NCI-H2107 treated with DMSO at 0.1 percent for 48 hours (cell line): ENCODE measurements at regions not wholly inside any gene's neighbourhood (a gene's known extent, or its start where the extent isn't known, plus 50 kb on each side); places are given as distances from the start of the nearest gene placed in this dataset.

Experiments
- DNase-seq: peaks from one replicate; lab custom pipeline; 2025; ENCODE audit not compliant: unreplicated experiment; lab: John Stamatoyannopoulos, UW

DNA sequence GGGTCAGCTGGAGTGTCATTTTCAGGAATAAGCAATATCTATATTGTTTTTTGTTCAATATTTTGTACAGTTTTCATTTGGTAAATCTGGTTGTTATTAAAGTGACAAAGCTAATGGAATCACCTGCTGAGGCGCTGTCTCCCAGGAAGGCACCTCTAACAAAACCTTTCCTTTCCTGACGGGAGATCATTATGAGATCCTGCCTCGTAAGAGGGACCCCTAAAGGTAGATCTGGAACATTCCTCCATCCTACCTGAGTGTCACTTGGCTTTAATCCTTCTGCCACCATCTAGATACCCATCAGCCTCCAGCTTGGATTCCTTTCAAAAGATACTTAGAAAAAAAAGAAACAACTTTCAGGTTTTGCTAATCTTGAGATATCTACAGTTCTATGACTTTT, 157.7 kb downstream of the FAT3 start:
- DNase-seq, result no peak

DNA sequence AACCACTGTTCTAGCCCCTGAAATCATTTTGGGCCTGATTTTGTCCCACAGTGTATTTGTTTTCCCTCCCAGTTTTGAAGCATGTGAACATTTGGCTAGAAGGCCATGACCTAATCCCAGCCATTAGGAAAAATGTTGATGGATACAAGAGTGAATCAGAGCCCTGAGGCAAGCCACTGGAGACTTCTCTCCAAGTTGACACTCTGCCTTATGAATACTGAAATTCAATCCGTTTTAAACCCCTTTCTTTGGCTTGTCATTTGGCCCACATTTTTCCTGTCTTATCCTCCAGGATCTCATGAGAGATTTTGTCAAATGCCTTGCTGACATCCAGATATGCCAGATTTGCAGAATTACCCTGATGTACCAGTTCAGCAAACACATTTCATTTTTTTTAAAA, 158.8 kb downstream of the FAT3 start:
- DNase-seq, result no peak

DNA sequence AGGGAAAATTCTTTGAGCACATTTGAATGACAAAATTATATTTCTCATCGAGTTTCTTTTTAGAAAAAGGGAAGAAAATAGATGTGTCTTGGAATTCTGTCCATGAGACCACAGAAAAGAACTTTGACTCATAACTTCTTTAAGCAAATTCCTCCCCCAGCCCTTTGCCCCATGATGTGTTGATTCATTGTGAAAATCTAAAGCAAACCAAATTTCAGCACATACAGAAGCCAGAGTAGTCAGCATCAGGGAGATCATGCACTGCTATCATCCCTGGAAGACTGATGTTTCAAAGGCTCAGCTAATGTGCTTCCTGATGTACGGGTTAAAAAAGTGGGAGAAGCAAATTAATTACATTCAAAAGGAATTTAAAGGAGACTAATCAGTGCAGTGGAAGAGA, 159.7 kb downstream of the FAT3 start:
- DNase-seq, result no peak

DNA sequence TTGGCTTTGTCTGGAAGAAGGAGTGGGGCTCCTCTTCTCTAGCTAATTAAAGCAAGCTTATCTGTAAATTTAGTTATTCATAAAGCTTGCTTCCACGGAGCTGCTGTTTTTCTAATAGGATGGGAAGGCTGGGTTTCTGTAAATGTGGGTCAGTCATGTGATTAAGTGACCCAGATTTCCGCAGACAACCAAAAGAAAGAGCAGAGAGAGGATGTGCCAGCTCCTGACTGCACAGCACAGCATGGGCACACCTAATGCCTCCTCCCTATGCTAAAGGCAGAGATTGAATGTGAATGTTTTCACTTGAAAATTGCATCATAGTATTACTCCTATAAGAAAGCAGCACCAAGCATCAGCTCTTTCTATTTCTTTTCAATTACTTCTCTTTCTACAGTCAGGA, 160.2 kb downstream of the FAT3 start:
- DNase-seq, result no peak

DNA sequence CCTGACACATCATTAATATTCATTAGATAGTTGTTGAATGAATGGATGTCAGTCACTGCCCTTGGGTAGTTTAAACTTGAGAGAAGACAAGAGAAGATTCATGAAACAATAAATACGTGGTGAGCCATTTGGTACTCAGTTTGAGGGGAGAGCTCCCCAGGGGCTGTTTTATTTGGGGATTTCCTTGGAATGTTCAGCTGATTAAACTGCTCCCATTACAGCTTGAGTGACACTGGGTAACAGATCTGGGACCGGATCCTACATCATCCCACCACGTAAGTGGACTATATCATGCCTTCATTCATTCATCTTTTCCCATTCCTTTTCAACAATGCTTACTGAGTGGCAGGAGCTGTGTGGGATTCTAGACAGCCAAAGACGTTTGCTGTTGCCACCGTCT, 162.0 kb downstream of the FAT3 start:
- no peak for DNase-seq

DNA sequence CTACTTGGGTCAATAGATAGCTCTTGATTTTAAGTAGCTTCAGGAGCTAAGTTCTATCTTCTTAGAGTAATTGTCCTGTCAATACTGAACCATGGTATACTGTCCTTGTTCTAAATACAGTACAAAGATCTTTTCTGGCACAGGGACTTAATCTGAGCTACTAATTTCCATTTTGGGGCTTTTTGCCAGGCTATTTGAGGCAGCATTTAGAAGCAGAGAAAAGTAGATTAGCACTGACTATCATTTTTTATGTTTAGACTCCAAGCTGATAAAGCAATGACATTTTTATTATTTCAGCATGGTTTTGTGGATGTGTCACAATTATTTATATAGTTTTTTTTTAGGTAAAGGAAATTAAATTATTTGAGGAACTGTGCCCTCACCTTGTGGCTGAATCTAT, 163.2 kb downstream of the FAT3 start:
- no peak for DNase-seq

DNA sequence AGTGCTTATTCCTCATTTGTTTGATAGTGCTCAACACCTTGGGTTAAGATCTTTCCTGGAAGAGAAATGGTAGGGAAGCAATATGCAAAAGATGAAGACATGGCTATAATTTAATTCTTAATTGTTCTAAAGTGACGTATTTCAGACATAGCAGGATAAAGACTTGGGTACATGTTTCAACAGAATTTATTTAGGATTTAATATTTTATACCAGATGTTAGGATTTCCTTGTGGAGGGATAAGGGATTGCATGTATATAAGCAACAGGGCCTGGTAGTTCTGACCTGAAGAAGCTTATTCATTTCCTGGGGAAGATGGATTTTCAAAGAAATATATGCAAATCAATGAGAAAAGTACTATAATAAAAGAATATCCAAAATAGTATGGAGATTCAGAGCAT, 163.8 kb downstream of the FAT3 start:
- DNase-seq, result no peak

DNA sequence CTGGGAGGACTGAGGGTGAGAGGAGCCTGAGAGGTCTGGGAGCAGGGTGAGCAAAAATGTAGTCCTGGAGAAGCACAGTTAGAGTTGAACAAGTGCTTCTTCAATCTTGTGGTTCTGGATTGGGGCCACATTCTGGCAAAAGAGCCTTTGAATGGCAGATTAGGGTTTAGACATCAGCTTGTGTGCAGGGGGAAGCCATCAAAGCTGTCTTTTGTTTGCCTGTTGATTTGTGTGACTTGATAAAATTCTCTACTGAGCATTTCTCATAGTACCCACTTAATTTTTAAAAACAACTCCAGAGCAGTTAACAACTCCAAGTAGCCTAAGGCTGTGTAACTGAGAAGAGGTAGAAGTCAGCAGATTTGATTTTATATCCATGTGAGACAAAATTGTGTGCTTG, 166.2 kb downstream of the FAT3 start:
- DNase-seq, result no peak

DNA sequence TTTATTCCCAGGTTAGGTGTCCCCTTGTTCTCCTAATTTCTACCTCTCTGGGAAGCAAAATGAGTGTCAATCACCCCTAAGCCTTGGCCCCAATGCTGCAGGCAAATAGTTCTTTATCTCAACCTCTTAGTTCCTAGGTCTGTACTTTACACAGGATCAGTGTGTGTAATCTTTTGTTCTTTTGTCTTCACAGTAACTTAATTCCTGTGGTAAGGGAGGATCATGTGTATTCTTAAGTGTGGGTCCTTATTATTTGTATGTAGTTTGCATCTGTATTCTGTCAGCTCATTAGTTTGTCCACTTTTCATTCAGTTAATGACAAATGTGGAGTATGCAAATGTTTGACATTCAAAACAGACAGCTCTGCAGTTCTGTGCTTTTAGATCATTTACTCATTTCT, 166.7 kb downstream of the FAT3 start:
- DNase-seq, result no peak

DNA sequence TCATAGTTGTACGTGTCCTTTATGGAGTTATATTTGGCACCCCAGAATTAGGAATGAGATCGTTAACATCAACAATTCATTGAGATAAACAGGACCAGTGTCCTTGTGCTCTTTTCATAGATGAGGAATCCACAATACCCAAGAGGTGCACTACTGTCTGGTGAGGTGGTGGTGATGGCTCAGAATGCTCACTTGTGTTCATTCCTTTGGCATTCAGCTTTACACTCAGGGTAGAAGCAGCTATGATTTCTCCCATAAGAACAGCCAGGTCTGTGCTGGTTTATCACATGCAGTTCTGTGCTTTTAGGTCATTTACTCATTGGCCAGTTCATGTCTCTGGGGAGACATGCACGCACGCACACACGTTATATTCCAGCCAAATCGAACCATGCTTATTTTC, 167.2 kb downstream of the FAT3 start:
- DNase-seq, result no peak

DNA sequence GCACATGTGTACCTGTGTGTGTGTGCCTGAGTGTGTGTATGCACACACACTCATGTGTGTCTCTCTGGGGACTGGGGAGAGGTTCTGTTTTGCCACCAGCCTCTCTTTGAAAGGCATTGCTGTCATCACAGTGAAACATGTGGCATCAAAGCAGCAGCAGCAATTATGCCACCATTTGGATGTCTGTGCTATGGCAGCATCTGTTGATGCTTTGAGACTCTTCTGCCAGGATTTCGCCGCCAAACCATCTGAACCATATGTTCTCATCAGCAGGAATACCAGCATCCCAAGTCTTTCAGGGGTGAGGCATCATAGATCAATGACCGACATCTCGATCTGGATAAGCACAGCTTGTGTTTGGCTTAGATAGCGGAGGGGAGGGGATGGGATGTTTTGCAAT, 168.6 kb downstream of the FAT3 start:
- no peak for DNase-seq

DNA sequence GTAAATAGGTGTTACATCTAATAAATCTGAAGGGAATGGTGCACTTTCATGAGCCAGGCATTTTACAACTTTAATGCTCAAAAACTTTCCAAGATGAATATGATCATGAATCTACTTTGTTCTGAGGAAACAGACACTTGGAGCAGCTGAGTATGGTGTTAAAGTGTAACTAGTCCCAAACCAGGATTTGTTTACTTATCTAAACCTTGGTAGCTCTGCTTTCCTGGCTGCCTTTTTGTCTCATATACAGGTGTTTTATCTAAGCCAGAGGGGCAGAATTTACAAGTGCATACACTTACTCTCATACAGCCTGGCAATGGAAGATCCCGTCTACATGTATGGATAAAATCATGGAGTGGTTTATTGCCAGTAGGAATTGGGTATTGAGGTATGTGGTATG, 171.5 kb downstream of the FAT3 start:
- no peak for DNase-seq

DNA sequence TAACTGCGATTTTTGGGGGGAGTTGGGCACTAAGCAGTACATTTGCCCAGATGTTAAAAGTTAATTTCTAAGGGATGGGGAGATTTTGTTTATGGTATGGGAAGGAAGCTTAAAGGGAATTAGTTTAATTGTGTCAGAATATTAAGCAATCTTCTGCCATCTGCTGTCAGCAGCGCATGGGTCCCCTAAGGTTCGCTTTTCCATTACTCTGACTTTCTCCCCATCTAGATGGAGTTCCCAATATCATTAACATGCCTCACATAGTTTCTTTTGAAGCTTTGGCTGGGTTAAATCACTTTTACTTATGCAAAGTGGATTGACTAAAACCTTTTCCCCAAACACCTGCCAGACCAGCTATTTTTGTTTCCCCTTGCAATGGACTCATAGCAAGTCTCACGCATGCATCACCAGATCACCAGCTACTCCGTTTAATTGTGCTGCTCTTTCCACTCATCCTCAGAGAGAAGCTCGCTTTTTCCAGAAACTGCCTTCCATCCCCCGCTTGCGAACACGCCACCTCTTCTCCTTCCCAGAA, 172.7 kb downstream of the FAT3 start:
- no peak for DNase-seq

DNA sequence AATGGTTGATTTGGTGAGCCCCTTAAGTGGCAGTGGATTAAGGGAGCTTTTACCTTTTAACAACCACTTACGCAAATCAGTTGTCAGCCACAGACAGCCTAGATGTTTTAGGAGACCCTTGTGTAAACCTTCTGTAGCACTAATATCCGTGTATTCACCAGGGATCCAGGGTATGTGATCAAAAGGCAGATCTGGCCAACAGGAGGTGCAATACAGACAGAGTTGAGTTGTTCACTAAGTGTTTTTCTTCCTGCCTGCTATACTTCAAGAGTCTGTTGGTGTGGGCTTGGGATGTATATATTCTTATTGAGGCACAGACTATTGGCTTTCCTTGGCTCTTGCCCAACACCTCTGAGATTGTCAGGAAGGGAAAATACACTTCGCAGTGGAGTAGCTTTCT, 175.1 kb downstream of the FAT3 start:
- DNase-seq, result no peak

DNA sequence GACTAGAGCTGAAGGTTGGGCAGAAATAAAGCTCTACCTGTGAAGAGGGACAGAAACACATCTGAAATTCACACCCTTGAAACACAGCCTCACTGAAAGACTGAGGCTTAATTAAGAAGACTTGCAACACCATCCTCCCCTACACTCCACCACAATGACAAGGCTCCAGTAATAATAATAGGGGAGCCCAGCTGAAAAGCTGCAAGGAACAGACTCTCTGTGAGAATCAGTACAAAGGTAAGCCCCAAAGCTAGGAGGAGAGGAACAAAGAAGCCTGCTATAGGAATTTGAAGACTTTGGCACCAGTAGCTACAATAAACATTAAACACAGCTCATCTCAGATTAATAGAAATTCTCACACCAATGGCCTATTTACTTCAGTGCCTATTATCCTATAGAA, 176.9 kb downstream of the FAT3 start:
- no peak for DNase-seq

DNA sequence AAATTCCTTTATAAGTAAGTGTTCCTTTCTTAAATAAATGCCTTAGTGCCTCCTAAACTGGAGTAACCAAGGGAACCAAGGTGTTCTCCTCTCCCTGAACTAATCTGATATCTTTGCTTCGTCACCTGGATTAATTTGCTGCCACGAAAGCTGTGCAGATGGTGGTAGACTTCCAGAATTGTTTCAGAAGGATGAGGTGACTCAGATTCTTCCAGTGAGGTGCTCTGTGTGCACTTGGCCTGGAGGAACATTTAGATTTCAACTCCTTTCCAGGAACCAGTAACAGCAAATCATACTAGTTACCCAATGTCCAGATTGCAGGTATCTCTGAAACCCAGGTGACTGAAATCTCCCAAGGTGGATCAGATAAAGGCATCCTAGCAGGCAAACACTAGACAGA, 181.9 kb downstream of the FAT3 start:
- no peak for DNase-seq

DNA sequence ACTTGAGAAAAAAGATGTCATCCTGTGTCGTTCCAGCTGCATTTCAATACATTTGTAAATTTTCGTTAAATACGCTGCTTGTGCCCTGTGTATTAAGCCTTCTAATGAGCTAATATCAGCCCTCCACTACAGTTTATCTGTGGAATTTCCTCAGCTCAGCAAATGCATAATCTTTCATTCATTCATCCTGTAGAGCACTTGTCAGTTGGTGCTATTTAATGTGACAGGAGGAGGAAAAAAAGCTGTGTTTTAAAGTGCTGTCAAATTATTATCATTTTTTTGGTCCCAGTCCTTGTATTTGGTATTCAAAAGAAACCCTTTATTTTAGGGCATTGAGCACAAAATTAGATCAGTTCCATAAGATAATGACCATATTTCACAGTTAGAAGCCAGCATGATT, 184.7 kb downstream of the FAT3 start:
- DNase-seq, result no peak

DNA sequence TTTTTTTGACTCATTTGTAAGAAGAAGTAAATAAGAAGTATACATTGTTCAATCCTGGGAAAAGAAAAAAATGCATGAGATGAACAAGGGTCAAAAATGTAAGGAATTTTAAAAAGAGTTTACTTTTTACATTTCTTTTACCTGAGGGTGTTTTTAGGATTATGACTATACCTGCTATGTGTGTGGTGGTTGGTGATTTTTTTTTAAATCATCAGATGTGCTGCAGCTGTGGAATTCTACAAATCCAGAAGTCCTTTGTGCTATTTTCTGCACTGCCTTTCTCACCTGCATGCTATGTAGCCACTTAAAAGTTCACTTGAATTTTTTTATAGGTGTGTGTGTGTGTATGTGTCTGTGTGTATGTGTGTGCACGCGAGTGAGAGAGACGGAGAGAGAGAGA, 185.3 kb downstream of the FAT3 start:
- DNase-seq, result no peak

DNA sequence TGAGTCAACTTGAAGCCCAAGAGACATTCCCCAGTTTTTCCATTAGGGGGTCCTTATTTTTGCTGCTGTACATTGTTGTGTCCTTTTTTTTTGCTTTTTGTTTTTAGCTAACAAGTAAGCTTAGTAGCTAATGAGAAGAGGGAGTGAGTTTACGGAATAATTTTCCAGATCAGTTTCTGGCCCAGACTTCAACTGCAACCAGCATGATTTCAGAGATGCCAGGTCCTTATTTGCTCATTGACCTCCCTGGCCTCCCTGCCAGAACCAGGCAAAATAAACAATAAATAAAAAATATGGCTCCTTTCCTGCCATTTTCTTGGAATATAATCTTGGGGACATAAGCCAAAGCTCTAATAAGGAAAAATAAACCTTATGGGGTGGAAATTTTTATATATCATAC, 185.9 kb downstream of the FAT3 start:
- no peak for DNase-seq

DNA sequence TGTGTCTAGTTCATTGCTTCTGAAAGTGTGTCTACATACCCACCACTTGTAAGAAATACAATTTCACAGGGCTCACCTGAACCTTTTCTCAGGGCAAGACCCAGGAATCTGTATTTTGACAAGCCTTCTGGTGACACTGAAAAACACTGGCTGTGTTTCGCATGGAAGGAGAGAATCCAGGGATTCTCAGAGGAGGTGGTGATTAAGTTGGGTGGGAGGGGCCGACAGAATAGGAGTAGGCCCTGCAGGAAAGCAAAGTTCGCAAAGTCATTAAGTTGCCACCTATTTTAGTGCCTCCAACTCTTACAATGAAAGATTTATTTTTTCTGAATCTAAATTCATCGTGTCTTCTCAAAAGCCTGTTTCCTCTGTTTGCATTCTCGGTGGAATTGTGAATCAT, 186.8 kb downstream of the FAT3 start:
- no peak for DNase-seq

DNA sequence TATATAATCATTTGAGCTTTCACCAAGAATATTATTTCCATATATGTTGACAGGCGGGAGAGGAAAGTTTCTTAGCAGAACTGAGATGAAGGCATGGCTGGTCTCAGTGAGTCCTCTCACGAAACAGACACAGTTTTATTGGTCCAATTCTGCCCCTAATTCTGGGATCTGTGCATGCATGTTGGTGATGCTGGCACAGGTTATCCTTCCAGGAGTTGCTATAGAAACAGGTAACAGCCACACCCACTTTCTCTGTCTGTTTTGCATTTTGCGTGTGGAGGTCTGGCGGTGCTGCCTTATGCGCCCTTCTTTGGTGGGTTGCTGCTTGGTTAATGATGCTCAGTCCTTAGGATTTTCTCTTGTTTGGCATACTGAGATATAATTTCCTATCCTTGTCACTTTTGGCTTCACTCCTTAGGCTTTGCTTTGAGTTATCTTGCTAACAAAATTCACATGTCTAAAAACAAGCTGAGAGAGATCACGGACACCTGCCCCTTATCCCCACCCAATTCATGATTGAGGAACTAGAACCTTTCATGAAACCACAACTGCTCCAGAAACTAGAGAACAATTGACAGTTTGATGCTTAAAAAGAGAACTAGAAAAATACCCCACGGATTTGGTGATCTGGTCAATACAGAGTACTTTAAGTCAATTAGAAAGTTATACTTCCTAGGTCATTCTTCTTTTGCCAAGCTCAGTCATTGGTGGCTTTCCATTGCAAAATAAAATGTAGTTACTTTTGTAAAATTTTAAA, 189.3 kb downstream of the FAT3 start:
- no peak for DNase-seq

DNA sequence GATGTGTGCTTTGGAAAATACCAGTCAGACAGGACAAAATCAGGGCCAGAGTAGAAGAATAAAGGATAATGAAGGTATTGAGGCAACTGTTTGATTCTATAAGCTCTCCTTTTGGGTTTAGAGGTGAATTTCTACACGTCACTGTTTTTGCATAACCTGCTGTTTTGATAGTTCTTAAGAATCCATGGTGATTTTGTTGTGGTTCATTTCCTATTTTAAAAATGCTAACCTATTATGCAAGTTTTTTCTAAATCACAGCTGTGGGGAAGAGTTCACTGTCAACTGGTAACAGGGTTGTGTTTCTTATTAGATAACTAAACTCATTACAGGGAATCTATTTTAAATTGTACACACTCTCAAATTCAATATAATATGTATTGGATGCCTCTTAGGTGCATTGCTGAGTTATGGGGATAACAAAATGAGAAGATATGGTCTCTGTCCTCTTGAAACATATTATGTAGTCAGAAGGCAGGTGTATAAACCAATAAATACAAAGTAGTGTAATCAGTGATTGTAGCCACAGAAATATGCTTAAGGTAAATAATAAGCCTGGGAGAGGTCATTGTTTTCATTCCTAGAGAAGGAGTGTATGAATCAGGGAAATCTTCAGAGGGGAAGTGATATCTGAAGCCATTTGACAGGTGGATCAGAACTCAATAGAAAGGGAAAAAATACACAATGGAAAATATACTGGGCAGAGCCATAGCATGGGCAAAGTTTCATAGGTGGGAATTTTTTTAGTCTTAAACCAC, 192.5 kb downstream of the FAT3 start:
- DNase-seq, result no peak
